HG02678 (cell line): ENCODE measurements at regions not wholly inside any gene's neighbourhood (a gene's known extent, or its start where the extent isn't known, plus 50 kb on each side); places are given as distances from the start of the nearest gene placed in this dataset.
"Not testable (repeated sequence)": the region's sequence is repeated elsewhere in the genome, so short reads cannot be mapped to it uniquely, and the experiment has no call there.

Source experiments
- ATAC-seq: cut with Tn5 transposase; IDR thresholded peaks from one replicate; pipeline ENCODE4 v1.9.1; 2021; ENCODE audit warnings: mild to moderate bottlenecking, moderate library complexity; ENCODE audit not compliant: unreplicated experiment

- ATAC-seq: not testable (repeated sequence)
Observed at GRCh38 chr10:61818251-61818650, 83.2 kb upstream of the ARID5B start.

- ATAC-seq: no peak
Observed at GRCh38 chr10:61819208-61819607, 82.3 kb upstream of the ARID5B start.

DNA sequence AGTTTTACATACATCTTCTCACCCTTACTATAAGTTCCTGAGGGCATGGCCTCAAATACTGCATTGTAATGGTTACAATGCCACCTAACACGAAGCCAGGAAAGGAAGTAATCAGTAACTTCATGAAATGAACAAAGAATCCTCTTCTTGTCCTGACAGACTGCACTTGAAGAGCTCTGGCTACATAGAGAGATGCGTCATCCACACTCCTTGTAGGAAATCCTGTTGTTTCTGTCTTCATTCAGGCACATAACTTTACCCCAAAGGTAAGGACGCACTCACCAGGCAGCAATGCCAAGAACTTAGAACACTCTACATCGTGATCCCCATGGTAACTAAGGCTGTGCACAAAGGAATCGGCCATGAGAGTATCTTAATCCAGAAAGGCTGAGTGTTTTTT is 80.3 kb upstream of the ARID5B start:
- no peak for ATAC-seq

DNA sequence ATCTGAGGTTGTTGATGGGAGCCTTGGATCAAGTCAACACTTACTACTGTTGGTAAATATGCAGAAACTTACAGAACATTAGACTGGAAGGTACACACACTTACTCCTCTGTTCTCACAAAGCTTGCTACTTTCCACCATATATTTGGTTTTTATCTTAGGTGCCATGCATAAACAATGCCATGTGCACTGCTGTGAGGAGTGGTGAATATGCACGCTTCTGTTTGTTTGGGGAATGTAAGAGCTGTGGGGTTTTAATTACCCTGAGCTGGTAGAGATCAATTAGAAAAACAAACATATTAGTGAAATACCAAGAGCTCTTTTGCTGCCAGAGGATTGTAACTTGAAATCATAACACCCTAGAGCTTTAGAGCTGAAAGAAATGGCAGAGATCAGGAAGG is 79.8 kb upstream of the ARID5B start:
- ATAC-seq: no peak

GRCh38 chr10:61822096-61822495 is 79.4 kb upstream of the ARID5B start:
- no peak for ATAC-seq

DNA sequence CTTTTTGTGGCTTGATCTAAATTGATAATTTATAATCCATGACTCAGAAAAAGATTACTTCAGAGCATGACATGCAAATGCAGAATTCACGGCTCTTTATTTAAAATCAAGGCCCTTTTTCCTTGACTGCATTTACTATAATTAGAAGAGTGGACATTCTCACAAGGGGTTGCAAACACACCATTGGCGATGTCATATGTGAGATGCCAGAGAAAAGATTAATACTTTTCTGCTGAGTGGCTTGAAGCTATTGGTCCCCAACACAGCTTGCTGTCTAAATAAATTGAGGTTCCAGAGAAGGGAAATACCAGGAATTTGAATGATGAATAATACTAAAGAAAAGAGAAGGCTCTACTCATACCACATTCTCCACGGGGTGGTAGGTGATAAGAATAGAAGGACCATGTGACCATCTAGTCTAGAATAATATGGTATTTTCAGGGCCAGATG is 78.7 kb upstream of the ARID5B start:
- ATAC-seq: no peak

- no peak for ATAC-seq
Observed at GRCh38 chr10:61825001-61825400, 76.5 kb upstream of the ARID5B start.

GRCh38 chr10:61825628-61826027 is 75.9 kb upstream of the ARID5B start:
- ATAC-seq: no peak

- ATAC-seq: no peak
Observed at GRCh38 chr10:61828034-61828433, 73.5 kb upstream of the ARID5B start.

- no peak for ATAC-seq
Observed at GRCh38 chr10:61828788-61829187, 72.7 kb upstream of the ARID5B start.

DNA sequence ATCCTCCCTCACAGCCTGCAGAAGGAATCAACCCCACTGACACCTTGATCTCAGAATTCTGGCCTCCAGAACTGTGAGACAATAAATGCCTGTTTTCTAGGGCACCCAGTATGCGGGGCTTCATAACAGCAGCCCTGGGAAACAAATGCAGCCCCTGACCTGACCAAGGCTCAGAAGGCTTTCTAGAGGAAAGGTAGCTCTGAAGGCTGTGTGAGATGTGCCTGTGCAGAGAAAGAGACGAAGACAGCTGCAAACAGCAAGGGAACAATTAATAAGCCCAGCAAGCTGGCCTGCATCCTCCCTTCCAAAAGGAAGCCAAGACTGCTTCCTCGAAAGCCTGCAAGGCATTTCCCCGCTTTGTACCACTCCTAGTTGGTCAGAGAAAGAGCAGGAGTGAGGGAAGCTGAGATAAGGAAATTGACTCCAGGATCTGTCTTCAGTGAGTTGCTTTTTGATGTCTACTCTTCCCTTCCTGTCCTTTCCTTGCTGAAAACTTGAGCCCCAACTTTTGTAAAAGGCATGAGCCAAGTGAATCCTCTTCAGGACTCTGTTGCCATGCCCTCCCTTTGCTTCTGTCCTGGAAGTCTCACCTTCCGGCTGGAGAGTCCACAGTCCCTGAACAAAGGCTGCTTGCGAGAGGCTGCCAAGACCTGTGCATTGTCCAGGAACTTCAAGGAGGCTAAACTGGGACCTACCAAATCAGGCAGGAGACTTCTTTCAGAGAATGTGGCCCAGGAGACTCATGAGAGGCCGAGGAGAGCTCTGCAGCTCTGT is 71.2 kb upstream of the ARID5B start:
- no peak for ATAC-seq

- ATAC-seq: no peak
Observed at GRCh38 chr10:61830846-61831273, 70.6 kb upstream of the ARID5B start.

GRCh38 chr10:61832866-61833481 is 68.5 kb upstream of the ARID5B start:
- no peak for ATAC-seq

DNA sequence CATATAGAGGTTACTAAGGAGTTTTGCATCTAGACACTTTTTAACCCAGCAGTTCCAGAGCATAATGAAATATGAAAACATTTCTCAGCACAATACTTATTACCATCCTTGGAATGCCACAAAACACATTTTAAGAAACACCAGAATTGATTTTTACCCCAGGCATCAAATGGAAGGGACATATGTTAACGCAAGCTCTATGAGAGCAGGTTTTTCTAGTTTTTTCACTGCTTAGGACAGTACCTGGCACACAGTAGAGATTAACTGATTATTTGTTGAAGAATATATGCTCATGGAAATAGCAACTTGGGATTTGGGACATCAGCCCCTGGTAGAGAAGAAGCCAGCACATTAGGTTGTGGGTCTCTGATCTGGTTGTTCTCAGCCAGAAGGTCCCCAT is 67.0 kb upstream of the ARID5B start:
- no peak for ATAC-seq

GRCh38 chr10:61835069-61835945 is 66.2 kb upstream of the ARID5B start:
- peak; percentile 59 for ATAC-seq

DNA sequence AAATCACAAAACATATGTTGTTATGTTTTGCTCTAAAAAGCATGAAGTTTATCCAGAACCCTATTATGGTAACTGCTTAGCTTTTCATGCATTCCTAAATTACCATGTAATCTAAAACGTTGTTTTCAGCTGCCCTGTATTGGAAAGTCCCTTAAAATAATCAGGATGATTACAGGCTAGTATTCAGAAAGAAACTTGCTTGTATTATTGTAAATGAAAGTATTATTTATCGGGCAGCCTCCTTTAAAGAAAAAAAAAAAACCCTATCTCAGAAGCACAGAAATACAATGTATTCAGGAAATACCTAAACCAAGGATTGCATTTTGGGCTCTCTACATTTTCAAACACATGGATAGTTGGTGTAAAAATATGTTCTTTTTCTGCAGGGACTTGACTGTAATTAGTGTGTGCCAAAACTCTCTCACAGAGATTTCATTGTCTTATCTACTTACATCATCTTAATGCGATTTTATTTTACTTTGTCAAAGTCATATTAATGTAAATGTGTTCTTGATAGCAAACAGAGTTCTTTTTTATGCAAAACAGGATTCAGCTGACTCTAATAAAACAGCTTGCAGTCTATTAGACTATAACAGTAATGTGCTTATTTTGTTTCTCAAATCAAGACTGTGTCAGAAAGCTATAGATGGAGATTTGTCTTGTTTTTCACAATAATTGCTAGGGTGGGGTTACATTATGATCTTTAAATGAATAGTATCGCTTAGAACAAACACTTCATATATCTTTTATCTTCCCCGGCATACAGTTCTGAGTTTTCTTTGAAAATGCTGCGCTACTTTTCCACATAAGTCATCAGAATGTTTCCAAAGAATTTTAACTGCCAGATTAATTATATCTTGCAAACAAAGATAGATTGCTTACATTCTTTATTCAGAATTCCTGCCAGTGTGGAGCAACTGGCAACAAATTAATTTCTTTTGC is 65.3 kb upstream of the ARID5B start:
- no peak for ATAC-seq

- no peak for ATAC-seq
Observed at GRCh38 chr10:61836888-61837754, 64.4 kb upstream of the ARID5B start.

- ATAC-seq: no peak
Observed at GRCh38 chr10:61837755-61838171, 63.7 kb upstream of the ARID5B start.

GRCh38 chr10:61839916-61840315 is 61.6 kb upstream of the ARID5B start:
- no peak for ATAC-seq
